Karpas-422 (cell line): ENCODE measurements at regions not wholly inside any gene's neighbourhood (a gene's known extent, or its start where the extent isn't known, plus 50 kb on each side); places are given as distances from the start of the nearest gene placed in this dataset.
"Not testable (repeated sequence)": the region's sequence is repeated elsewhere in the genome, so short reads cannot be mapped to it uniquely, and the experiment has no call there.

Source experiments
- DNase-seq: peaks from one replicate; pipeline ENCODE4 v3.0.0-alpha.2; 2015
- H2AFZ ChIP-seq: fragments of 200-600 bp; sonication (generic); 2 replicates; pipeline ENCODE4 v1.6.1; 2014; ENCODE audit warnings: antibody characterized with exemption, low read length, mixed read lengths
- H3K27ac ChIP-seq: fragments of 200-600 bp; sonication (generic); 2 replicates; pipeline ENCODE4 v1.5.1; 2014; ENCODE audit warnings: mild to moderate bottlenecking, low read length, moderate library complexity
- H3K27me3 ChIP-seq: fragments of 200-600 bp; sonication (generic); 2 replicates; pipeline ENCODE4 v1.6.1; 2014; ENCODE audit warnings: low read length, mixed read lengths
- H3K36me3 ChIP-seq: fragments of 200-600 bp; sonication (generic); 2 replicates; pipeline ENCODE4 v1.6.1; 2014; ENCODE audit warnings: low read length, mixed read lengths; ENCODE audit not compliant: insufficient read depth
- H3K4me1 ChIP-seq: fragments of 200-600 bp; sonication (generic); 2 replicates; pipeline ENCODE4 v1.6.1; 2014; ENCODE audit warnings: mild to moderate bottlenecking, low read length, mixed read lengths
- H3K4me2 ChIP-seq: fragments of 200-600 bp; sonication (generic); 2 replicates; pipeline ENCODE4 v1.6.1; 2014; ENCODE audit warnings: low read length, low read depth, mild to moderate bottlenecking; ENCODE audit not compliant: poor library complexity, severe bottlenecking
- H3K4me3 ChIP-seq: fragments of 200-600 bp; sonication (generic); 2 replicates; pipeline ENCODE4 v1.5.1; 2014; ENCODE audit warnings: mild to moderate bottlenecking, antibody characterized with exemption, low read length, mixed read lengths
- H3K79me2 ChIP-seq: fragments of 200-600 bp; sonication (generic); 2 replicates; pipeline ENCODE4 v1.6.1; 2014; ENCODE audit warnings: mild to moderate bottlenecking, low read length, mixed read lengths
- H3K9ac ChIP-seq: fragments of 200-600 bp; sonication (generic); 2 replicates; pipeline ENCODE4 v1.6.0; 2014; ENCODE audit warnings: low read length
- H3K9me2 ChIP-seq: fragments of 200-600 bp; sonication (generic), shearing (Covaris generic); replicated peaks from 2 replicates; pipeline ENCODE4 v1.6.0; 2014; ENCODE audit warnings: mild to moderate bottlenecking, low read length, moderate library complexity; ENCODE audit not compliant: insufficient read depth
- H3K9me3 ChIP-seq: fragments of 300-700, 200-600 bp; sonication (generic); 2 replicates; pipeline ENCODE4 v1.6.1; 2014; ENCODE audit warnings: low read length, mixed read lengths
- H4K20me1 ChIP-seq: fragments of 200-600 bp; sonication (generic); 2 replicates; pipeline ENCODE4 v1.6.1; 2014; ENCODE audit warnings: mild to moderate bottlenecking, antibody characterized with exemption, low read length, low read depth; ENCODE audit not compliant: insufficient read depth

DNA sequence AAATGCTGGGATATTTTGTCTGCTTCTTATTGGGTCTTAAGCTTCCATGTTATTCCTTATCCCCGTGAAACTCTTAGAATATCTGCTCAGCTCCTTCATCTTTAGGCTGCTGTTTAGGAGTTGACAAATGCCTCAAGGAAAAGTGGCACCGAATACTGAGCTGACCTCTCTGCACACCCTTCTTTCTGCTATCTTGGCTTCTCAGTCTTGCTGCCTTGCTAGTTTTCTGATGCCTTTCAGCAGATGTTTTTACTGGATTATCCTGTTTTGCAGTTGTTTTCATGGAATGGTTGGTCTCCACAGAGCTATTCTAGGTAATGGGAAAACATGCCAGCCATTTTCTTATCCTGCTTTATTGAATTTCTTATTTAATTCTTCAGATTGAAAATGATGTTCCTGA, 86.3 kb downstream of the GYPE start:
- no peak overlapping the region for H2AFZ ChIP-seq
- no peak overlapping the region for H3K9ac ChIP-seq
- H3K79me2 ChIP-seq: no peaks in the 10 kb centered on the region
- H3K36me3 ChIP-seq: no peaks in the 10 kb centered on the region
- H4K20me1 ChIP-seq: no peaks in the 10 kb centered on the region
- H3K9me2 ChIP-seq: no peaks in the 10 kb centered on the region
- no peaks in the 10 kb centered on the region for H3K4me1 ChIP-seq
- no peak overlapping the region for H3K4me2 ChIP-seq
- DNase-seq: no peak
- H3K9me3 ChIP-seq: no peaks in the 10 kb centered on the region
- H3K4me3 ChIP-seq: no peak overlapping the region
- H3K27ac ChIP-seq: no peak overlapping the region
- H3K27me3 ChIP-seq: no peaks in the 10 kb centered on the region

DNA sequence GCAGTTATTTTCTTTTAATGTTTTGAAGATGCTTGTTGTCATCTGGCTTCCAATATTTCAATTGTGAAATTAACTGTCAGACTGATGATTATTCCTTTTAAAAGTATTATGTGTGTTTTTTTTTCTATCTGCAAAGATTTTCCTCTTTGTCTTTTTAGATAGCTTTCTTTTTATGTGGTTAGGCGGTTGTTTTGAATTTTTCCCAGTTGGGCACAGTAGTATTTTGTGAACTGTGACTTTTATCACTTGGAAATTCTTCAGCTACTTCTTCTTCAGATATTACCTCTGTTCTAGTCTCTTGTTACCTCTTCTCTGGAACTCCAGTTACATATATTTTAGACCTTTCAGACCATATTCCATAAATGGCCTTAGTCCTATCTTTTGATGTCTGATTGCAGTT, 87.5 kb downstream of the GYPE start:
- H3K27me3 ChIP-seq, H4K20me1 ChIP-seq, H3K9me2 ChIP-seq, H3K79me2 ChIP-seq, H2AFZ ChIP-seq, H3K4me2 ChIP-seq, H3K27ac ChIP-seq, H3K9me3 ChIP-seq, H3K9ac ChIP-seq, H3K36me3 ChIP-seq, DNase-seq, H3K4me3 ChIP-seq, H3K4me1 ChIP-seq: not testable (repeated sequence)

DNA sequence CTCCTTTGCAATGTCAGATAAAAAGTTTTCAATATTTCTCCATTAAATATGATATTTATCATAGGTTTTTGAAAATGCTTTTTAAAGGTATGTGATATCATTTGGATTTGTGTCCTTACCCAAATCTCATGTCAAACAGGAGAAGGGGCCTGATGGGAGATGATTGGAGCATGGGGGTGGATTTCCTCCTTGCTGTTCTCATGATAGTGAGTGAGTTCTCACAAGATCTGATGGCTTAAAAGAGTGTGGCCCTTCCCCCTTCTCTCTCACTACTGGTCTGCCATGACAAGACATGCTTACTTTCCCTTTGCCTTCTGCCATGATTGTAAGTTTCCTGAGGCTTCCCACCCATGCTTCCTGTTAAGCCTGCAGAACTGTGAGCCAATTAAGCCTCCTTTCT, 90.0 kb downstream of the GYPE start:
- not testable (repeated sequence) for H3K4me1 ChIP-seq, H3K27me3 ChIP-seq, H2AFZ ChIP-seq, H3K9ac ChIP-seq, H3K4me3 ChIP-seq, H3K9me2 ChIP-seq, H3K79me2 ChIP-seq, H3K9me3 ChIP-seq, H3K36me3 ChIP-seq, H4K20me1 ChIP-seq, H3K4me2 ChIP-seq, DNase-seq, H3K27ac ChIP-seq

DNA sequence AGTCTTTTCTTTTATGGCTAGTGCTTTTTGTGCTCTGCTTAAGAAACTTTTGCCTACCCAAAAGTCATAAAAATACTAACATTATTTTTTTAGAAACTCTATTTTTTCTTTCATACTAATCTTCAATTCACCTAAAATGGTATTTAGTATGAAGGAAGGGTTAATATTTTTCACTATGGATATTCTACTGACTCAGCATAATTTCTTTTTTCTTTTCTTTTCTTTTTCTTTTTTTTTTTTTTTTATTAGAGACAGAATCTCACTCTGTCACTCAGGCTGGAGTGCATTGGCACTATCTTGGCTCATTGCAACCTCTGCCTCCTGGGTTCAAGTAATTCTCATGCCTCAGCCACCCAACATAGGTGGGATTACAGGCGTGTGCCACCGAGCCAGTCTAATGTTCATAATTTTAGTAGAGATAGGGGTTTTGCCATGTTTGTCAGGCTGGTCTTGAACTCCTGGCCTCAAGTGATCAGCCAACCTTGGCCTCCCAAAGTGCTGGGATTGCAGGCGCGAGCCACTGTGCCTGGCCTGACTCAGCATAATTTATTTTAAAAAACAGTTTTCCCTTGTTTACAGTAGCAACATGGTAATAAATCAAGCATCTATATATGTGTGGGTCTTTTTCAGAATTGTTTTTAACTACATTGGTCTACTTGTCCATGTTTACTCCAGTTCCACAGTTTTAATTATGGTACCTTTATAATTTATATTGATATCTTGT, 91.8 kb downstream of the GYPE start:
- H3K9me2 ChIP-seq, H2AFZ ChIP-seq, H3K79me2 ChIP-seq, H3K4me2 ChIP-seq, H3K27me3 ChIP-seq, H3K36me3 ChIP-seq, H3K9ac ChIP-seq, H3K27ac ChIP-seq, H3K9me3 ChIP-seq, H3K4me3 ChIP-seq, DNase-seq, H3K4me1 ChIP-seq, H4K20me1 ChIP-seq: not testable (repeated sequence)

DNA sequence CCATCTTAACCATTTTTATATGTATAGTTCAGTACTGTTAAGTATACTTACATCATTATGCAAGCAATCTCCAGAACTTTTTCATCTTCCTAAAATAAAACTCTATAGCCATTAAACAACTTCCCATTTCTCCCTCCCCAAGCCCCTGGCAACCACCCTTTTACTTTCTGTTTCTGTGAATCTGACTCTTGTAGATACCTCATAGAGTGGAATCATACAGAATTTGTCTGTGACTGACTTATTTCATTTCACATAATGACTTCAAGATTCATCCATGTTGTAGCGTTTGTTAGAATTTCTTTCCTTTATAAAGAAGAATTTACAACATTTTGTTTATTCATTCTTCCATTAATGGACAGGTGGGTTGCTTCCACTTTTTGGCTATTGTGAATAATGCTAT, 91.2 kb upstream of the FREM3 start:
- not testable (repeated sequence) for H3K79me2 ChIP-seq, H3K4me1 ChIP-seq, H3K4me3 ChIP-seq, H3K9ac ChIP-seq, H3K9me2 ChIP-seq, H3K27me3 ChIP-seq, H3K9me3 ChIP-seq, H3K36me3 ChIP-seq, H3K4me2 ChIP-seq, H2AFZ ChIP-seq, H4K20me1 ChIP-seq, DNase-seq, H3K27ac ChIP-seq

DNA sequence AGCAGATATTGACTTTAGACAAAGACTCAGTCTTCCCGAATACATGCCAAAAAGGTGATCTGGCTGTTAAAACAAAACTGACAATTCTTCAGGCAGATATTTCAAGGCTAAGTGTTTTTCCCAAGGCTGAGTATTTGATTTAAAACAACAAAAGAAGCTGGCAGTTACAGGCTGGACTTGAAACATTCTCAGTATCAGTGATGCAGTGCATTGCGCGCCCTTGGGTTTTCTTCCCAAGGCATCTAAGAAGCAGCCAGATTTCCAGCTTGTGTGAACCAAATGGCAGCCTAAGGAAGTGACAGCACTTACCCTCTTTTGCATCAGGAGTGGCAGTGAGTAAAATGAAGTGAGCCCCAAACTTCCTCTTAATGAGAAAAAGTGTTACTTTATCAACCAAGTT, 90.0 kb upstream of the FREM3 start:
- not testable (repeated sequence) for H3K79me2 ChIP-seq, H2AFZ ChIP-seq, H3K4me3 ChIP-seq, H3K9me3 ChIP-seq, H3K4me1 ChIP-seq, H3K27ac ChIP-seq, H3K9ac ChIP-seq, H3K4me2 ChIP-seq, H3K9me2 ChIP-seq, H3K27me3 ChIP-seq, H3K36me3 ChIP-seq, H4K20me1 ChIP-seq, DNase-seq

DNA sequence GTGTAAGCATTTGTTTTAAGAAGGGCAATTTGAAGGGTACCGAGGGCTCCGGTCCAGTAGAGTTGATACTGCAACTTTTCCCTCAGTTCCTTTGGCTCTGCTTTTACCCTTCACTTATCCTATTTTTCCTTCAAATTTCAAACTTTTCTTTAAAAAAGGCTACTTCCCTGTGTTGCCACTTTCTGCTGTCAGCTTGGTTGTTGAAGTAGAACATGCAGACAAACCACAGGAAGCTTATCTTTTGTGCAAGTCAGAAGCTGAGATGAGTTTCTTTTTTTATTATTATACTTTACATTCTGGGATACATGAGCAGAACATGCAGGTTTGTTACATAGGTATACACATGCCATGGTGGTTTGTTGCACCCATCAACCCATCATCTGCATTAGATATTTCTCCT, 89.1 kb upstream of the FREM3 start:
- DNase-seq, H3K27me3 ChIP-seq, H3K9me2 ChIP-seq, H3K9ac ChIP-seq, H3K9me3 ChIP-seq, H4K20me1 ChIP-seq, H3K4me2 ChIP-seq, H3K79me2 ChIP-seq, H3K4me1 ChIP-seq, H3K4me3 ChIP-seq, H2AFZ ChIP-seq, H3K36me3 ChIP-seq, H3K27ac ChIP-seq: not testable (repeated sequence)

DNA sequence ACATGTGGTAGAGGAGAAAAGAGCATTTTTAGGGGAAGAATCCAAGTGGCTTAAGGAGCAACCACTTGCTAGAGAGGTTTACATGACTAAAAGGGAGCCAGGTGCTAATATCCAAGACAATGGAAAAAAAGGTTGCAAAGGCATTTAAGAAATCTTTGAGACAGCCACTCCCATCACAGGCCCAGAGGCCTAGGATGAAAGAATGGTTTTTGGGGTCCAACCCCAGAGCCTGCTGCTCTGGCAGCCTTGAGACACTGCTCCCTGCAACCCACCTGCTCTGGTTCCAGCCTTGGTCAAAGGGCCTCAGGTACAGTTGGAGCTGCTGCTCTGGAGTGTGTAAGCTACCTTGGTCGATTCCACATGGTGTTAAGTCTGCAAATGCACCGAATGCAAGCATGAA, 84.1 kb upstream of the FREM3 start:
- Histone ChIP-seq H4K20me1 (no peaks in the 10 kb centered on the region), H3K27ac (no peak overlapping the region), H3K4me1 (no peaks in the 10 kb centered on the region), H3K36me3 (no peaks in the 10 kb centered on the region), H3K4me3 (no peak overlapping the region), H3K79me2 (no peaks in the 10 kb centered on the region), H3K4me2 (no peak overlapping the region), H3K9ac (no peak overlapping the region), H2AFZ (no peak overlapping the region), H3K9me3 (no peaks in the 10 kb centered on the region), H3K9me2 (no peaks in the 10 kb centered on the region), H3K27me3 (no peaks in the 10 kb centered on the region)
- DNase-seq: no peak

DNA sequence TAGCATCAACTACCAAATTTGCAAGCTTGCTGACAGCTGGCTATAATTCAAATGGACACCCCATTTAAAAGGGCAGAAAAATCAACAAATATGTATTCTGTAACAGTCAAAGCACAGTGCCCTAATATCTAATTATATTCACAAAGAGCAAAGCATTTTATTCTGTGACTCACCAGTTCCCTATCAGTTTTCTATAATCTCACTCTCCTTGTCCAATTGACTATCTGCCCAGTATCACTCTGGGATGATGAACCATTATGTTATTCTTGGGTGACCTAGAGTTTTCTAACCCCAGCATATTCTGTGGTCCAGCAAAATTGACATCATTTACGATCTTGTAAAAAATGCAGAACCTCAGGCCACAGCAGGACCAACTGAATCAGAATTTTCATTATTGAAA, 82.0 kb upstream of the FREM3 start:
- H3K9ac ChIP-seq: no peak overlapping the region
- no peak overlapping the region for H3K4me3 ChIP-seq
- no peaks in the 10 kb centered on the region for H3K4me1 ChIP-seq
- H2AFZ ChIP-seq: no peak overlapping the region
- H4K20me1 ChIP-seq: no peaks in the 10 kb centered on the region
- H3K36me3 ChIP-seq: no peaks in the 10 kb centered on the region
- no peaks in the 10 kb centered on the region for H3K79me2 ChIP-seq
- H3K9me3 ChIP-seq: no peaks in the 10 kb centered on the region
- H3K9me2 ChIP-seq: no peaks in the 10 kb centered on the region
- no peaks in the 10 kb centered on the region for H3K27me3 ChIP-seq
- no peak overlapping the region for H3K27ac ChIP-seq
- H3K4me2 ChIP-seq: no peak overlapping the region
- no peak for DNase-seq
